KMS-11 (cell line): ENCODE measurements at regions not wholly inside any gene's neighbourhood (a gene's known extent, or its start where the extent isn't known, plus 50 kb on each side); places are given as distances from the start of the nearest gene placed in this dataset.

Source experiments
- H2AFZ ChIP-seq: fragments of 200-600 bp; sonication (generic); 2 replicates; pipeline ENCODE4 v1.6.1; 2016; ENCODE audit warnings: antibody characterized with exemption, mixed run types, low read depth
- H3K27ac ChIP-seq: fragments of 200-600 bp; sonication (generic); 2 replicates; pipeline ENCODE4 v1.6.1; 2016; ENCODE audit warnings: mild to moderate bottlenecking, mixed run types
- H3K27me3 ChIP-seq: fragments of 200-600 bp; sonication (generic); 2 replicates; pipeline ENCODE4 v1.6.1; 2017; ENCODE audit warnings: mild to moderate bottlenecking, low read depth, mixed run types, moderate library complexity; ENCODE audit not compliant: insufficient read depth
- H3K36me3 ChIP-seq: fragments of 200-600 bp; sonication (generic); 2 replicates; pipeline ENCODE4 v1.6.1; 2017; ENCODE audit warnings: mild to moderate bottlenecking, mixed run types; ENCODE audit not compliant: insufficient read depth
- H3K4me1 ChIP-seq: fragments of 200-600 bp; sonication (generic); 2 replicates; pipeline ENCODE4 v1.6.1; 2016; ENCODE audit warnings: mild to moderate bottlenecking, low read depth, mixed run types; ENCODE audit not compliant: poor library complexity, severe bottlenecking
- H3K4me2 ChIP-seq: fragments of 200-600 bp; sonication (generic); 2 replicates; pipeline ENCODE4 v1.7.0; 2016; ENCODE audit warnings: mild to moderate bottlenecking, mixed run types
- H3K4me3 ChIP-seq: fragments of 200-600 bp; sonication (generic); IDR thresholded peaks from 2 replicates; pipeline ENCODE4 v1.6.1; 2017; ENCODE audit warnings: low read depth, low read length, mixed read lengths; ENCODE audit not compliant: insufficient read depth
- H3K79me2 ChIP-seq: fragments of 200-600 bp; sonication (generic); 2 replicates; pipeline ENCODE4 v1.6.1; 2016; ENCODE audit warnings: low read depth, mixed run types; ENCODE audit not compliant: insufficient read depth
- H3K9ac ChIP-seq: fragments of 200-600 bp; sonication (generic); 2 replicates; pipeline ENCODE4 v1.6.1; 2016; ENCODE audit warnings: mild to moderate bottlenecking, mixed run types
- H4K20me1 ChIP-seq: fragments of 200-600 bp; sonication (generic); 2 replicates; pipeline ENCODE4 v1.6.1; 2016; ENCODE audit warnings: mild to moderate bottlenecking, mixed run types; ENCODE audit not compliant: insufficient read depth
- CTCF ChIP-seq: fragments of 200-600 bp; sonication (generic); conservative IDR thresholded peaks from 2 replicates; pipeline ENCODE4 v1.6.1; 2017; ENCODE audit warnings: low read depth, mild to moderate bottlenecking, antibody characterized with exemption, low read length, moderate library complexity, mixed read lengths

- no peak for TF ChIP-seq CTCF
- no peaks in the 10 kb centered on the region for H3K79me2 ChIP-seq
- H3K4me1 ChIP-seq = peaks cover 4% of the 10 kb centered on the region
- H3K27me3 ChIP-seq = no peaks in the 10 kb centered on the region
- no peak overlapping the region for H3K27ac ChIP-seq
- no peak overlapping the region for H2AFZ ChIP-seq
- no peak overlapping the region for H3K4me2 ChIP-seq
- no peaks in the 10 kb centered on the region for H4K20me1 ChIP-seq
- H3K36me3 ChIP-seq = no peaks in the 10 kb centered on the region
- no peak overlapping the region for H3K4me3 ChIP-seq
- H3K9ac ChIP-seq = no peak overlapping the region
Measured at GRCh38 chr12:25695574-25695973, 142.5 kb upstream of the LMNTD1 start.

DNA sequence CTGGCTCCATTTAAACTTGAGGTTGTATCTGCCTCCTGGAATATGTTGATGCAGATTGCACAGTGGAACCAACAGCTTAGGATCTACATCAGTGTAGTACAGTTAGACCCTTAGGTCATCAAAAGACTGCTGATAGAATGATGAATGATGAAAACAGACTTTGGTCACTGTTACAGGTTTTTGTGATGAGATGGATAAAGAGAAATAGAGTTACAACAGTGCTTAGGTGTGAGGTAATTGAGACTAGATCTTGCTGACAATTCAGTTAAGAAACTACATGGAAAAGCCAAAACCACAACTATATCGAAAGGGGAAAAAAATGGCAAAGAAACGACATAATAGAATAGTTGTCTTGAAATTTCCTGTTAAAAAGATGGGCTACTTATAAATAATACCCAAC lies 145.7 kb upstream of the LMNTD1 start:
- no peak overlapping the region for H2AFZ ChIP-seq

GRCh38 chr12:25699454-25699853 lies 146.4 kb upstream of the LMNTD1 start:
- TF ChIP-seq CTCF = no peak
- Histone ChIP-seq H3K4me2 (no peak overlapping the region), H3K27ac (no peak overlapping the region), H3K4me3 (no peak overlapping the region), H2AFZ (no peak overlapping the region), H3K27me3 (no peaks in the 10 kb centered on the region), H3K79me2 (no peaks in the 10 kb centered on the region), H4K20me1 (no peaks in the 10 kb centered on the region), H3K36me3 (no peaks in the 10 kb centered on the region), H3K9ac (no peak overlapping the region), H3K4me1 (peaks cover 4% of the 10 kb centered on the region)

More for the DNA sequence above, 145.7 kb upstream of the LMNTD1 start:
- H3K4me3 ChIP-seq = no peak overlapping the region
- no peak overlapping the region for H3K9ac ChIP-seq
- no peaks in the 10 kb centered on the region for H3K79me2 ChIP-seq
- H3K27me3 ChIP-seq = no peaks in the 10 kb centered on the region
- no peak for TF ChIP-seq CTCF
- no peak overlapping the region for H3K4me2 ChIP-seq
- H3K36me3 ChIP-seq = no peaks in the 10 kb centered on the region
- no peaks in the 10 kb centered on the region for H4K20me1 ChIP-seq
- H3K4me1 ChIP-seq = peaks cover 4% of the 10 kb centered on the region
- no peak overlapping the region for H3K27ac ChIP-seq

DNA sequence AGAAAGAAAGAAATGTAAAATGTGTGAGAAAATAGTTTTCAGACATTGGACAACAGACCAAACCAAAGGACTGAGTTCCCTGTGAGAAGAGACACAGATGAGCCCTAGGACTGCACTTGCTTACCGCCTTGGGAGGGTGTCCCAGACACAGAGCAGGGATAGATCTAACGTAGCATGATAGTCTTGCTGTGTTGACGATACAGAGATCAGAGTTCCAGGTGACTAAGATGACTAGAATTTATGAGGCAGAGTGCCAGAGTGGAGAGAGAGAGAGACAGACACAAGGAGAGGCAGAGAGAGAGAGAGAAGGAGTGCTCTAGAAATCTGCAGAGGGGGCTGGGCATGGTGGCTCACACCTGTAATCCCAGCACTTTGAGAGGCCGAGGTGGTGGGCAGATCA lies 148.2 kb upstream of the LMNTD1 start:
- no peaks in the 10 kb centered on the region for H3K79me2 ChIP-seq
- no peak overlapping the region for H2AFZ ChIP-seq
- H3K4me3 ChIP-seq = no peak overlapping the region
- no peak for TF ChIP-seq CTCF
- no peaks in the 10 kb centered on the region for H3K36me3 ChIP-seq
- H3K4me1 ChIP-seq = no peaks in the 10 kb centered on the region
- no peaks in the 10 kb centered on the region for H3K27me3 ChIP-seq
- H3K4me2 ChIP-seq = no peak overlapping the region
- no peak overlapping the region for H3K27ac ChIP-seq
- H4K20me1 ChIP-seq = no peaks in the 10 kb centered on the region
- no peak overlapping the region for H3K9ac ChIP-seq
